GM19463 (cell line): ENCODE measurements at regions not wholly inside any gene's neighbourhood (a gene's known extent, or its start where the extent isn't known, plus 50 kb on each side); places are given as distances from the start of the nearest gene placed in this dataset.

Experiments
- ATAC-seq: cut with Tn5 transposase; IDR thresholded peaks from one replicate; pipeline ENCODE4 v1.9.1; 2021; ENCODE audit warnings: mild to moderate bottlenecking, moderate library complexity; ENCODE audit not compliant: unreplicated experiment

DNA sequence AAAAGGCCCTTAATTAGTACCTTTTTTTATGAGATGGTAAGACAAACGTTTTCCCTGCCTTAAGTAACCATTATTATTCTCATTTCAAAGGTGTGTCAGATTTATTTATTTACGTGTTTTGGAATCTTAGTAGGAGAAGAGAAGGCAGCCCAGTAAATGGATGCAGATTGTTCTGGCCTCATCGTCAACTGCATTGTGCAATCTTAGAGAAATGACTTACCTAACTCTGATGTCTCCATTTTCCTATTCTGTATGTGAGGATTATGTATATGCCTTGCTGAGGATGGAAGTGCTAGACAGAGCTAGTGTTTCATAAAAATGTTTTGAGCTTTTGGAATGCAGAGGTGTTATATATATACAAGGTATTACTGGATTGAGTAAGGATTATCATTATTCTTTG, 97.0 kb upstream of the JAG1 start:
- no peak for ATAC-seq

DNA sequence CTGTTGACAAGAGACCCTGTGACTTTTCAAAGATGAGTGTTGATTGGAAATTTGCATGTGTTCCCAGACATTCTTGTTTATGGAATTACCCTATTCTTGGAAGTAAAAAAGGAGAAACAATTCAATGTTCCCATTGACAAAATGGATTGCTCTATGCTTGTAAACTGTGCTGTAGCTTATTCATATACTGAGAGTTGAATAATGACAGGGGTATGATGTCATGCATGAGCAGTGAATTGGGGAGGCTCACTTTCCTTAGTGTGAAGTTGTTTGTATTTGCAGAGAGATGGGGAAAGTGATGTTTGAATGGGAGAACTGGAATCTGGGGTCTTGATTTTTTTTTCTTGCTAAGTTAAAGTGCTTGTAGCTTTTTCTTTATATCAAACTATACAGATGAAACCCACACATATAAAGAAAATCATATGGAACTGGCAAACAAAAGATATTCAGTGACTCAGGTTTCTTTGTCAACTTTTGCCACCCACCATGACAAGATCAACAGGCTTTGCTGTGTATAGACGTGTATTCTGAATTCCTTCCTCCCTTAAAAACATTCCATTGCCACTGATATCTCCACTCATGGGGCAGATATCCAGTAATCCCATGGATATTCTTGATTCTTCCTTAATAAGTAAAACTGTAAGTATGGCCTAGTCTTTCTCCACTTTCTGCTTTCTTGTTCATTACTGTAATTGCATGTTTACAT, 97.8 kb upstream of the JAG1 start:
- ATAC-seq, result no peak

DNA sequence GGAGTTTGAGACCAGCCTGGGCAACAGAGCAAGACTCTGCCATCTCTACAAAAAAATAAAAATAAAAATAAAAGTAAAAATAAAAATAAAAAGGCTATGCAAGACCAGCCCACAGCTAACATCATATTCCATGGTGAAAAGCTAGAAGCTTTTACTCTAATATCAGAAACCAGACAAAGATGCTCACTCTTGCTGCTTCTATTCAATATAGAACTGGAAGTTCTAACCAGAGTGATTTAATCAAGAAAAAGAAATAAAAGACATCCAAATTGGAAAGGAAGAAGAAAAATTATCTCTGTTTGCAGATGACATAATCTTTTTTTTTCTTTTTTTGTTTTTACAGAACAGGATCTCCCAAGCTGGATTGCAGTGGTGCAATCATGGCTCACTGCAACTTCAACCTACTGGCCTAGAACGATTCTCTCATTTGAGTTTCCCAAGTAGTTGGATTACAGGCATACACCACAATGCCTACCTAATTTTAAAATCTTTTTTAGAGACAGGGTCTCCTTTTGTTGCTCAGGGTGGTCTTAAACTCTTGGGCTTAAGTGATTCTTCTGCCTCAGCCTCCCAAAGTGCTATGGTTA, 100.7 kb upstream of the JAG1 start:
- ATAC-seq, result no peak

DNA sequence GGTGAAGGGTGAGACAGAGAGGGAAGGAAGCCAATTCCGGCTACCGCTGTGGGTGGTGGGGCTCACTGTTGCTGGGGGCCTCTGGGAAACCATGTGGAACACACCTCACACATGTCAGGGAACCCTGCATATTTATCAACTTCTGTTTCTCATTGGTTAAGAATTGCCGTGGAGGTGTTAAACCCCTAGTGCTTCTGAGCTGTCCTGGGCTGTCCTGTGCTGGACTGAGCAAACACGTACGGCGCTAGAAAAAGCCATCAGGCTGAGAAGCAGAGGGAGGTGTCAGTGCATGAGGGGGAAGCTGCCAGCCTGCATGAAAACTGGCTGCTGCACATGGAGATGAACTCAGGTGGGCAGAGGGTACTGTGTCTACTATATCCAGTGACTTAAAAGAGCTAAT, 103.9 kb upstream of the JAG1 start:
- ATAC-seq, result no peak

DNA sequence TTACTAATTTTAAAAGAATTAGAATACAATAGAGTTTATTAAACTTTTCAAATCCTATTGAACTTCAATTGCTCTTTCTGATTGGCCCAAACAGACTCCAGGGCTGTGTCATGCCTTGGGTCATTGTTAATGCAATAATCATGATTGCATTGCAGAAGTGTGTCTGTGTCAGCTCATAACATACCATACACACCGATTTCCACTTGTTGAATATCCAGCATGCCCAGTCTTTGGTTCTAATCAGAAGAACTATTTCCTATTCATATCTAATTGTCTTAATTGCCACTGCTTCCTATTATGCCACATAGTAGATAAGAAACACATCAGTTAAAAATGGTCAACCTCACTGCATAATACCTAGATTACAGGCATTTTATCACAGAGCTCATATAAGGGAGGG, 106.1 kb upstream of the JAG1 start:
- no peak for ATAC-seq

DNA sequence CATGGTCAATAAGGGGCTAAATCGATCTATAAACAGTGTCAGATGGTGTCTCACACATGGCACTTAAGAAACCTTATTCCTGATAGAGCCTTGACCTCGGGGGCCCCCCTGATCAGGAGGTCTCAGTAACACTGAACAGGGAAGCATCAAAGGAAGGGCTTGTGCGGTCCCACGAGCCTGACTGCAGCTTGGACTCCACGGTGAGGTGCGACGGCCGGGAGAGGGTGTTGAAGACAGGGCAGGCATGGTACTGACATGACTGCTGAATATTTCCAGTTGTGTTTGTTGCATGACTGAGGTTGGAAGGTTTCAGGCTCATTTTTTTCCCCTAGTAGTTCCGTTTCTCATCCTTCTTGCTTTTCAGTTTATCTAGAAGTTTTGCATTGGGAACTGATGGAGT, 107.1 kb upstream of the JAG1 start:
- no peak for ATAC-seq

DNA sequence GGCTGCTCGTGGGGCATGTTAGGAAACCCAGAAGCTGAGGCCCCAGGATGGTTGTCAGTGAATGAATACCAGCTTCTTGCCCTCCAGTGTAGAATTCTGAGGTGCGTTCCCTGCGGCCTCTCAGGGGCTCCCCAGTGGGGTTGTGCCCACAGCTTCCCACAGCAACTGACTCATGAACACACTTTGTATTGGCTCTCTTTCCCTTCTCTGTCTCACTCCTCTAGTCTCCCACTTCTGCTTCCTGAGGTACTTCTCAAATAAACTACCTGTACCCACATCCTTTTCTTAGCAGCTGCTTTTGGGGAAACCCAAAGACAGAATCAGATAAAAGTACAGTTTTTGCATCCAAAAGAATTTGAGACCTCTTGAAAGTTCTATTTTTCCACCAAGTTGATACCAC, 107.7 kb upstream of the JAG1 start:
- peak; percentile 67 for ATAC-seq

DNA sequence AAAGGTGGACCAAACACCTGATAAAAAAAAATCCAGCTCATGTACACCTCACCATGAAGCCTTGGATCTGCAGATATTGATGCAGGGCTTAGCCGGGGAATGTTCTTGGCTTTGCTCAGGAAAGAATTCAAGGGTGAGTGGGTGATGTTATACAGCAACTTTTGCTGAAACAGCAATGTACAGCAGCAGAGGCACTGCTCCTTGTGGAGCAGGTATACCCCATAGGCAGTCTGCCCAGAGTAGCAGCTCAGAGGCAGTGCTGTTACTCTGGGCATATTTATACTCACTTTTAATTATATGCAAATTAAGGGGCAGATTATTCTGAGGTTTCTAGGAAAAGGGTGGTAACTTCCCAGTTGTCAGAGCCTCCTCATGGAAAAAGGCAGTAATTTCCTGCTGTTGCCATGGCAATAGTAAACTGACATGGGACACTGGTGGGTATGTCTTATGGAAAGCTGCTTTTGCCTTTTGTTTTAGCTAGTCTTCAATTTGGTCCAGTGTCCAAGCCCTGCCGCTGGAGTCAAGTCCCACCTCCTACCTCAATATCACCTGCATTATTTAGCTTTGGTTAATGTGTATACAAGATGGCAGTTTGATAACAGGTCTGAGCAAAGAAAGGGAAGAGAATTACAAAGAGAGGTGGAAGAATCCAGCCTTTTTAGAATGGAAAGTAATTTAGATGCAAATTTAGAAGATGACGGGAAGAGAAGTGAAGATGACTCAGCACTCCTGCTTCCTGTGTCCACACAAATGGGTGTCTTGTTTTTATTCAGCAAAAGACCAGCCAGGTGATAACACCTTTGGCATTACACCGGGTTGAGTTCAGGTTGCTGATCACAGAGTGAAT, 110.1 kb upstream of the JAG1 start:
- no peak for ATAC-seq

DNA sequence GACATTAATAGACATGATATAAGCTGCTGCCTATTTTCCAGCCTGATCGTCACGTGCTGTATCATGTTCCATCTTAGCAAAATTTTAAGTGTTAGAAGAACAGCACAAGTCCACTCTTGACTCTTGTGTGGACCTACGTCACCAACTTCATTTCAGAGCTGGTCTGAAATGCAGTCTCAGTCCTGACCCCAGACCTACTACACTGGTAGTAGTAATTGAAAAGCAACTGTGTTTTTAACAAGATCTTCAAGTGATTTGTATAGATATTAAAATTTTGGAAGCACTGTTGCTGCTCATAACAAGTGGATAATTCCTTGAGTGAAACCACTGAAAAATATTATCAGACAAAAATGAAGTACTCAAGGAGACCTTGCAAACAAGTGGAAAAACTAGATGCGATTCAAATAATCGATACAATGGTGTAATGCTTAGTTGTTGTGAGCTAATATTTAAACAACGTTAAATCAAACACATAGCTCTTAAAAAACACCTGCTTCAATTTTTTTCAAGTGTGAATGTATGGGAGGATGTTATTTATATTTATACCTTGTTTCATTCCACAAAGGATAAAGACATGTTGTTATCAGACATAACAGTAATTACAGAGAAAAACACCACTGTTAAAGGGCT, 110.9 kb upstream of the JAG1 start:
- no peak for ATAC-seq

DNA sequence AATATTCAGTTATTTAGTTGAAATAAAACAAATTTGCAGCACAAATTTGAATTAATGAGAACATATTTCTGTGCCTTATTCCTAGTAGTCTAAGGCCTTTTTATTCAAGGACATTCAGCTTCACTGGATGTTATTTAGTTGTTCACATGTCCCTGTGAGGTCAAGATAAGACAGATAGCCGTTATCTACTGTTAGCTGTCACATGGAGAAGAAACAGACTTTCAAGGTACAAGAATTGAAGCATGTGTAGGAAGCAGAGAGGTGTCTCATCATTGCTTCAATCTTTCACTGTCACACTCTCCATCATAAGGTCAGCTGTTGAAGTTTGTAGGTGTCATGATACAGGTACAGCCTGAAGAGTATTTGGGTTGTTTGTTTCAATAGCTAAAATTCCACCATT, 112.9 kb upstream of the JAG1 start:
- no peak for ATAC-seq

DNA sequence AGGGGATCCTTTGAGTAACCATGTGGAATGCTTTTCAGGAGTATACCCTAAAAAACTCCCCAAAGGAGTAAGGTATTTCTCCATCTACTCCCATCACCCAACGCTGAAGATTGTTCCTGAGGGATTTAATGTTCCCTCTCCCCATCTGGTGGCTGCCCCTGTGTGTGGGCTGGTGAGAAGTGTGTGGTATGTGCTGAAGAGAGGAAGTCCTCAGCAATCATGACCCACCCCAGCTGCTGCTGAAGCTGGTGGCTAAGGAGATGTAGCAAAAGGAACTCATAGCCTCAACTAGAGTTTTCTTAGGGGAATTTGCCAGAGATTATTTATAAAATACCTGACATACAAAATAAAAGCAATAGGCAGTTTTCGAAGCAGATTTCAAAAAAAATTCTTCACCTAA, 114.3 kb upstream of the JAG1 start:
- no peak for ATAC-seq

DNA sequence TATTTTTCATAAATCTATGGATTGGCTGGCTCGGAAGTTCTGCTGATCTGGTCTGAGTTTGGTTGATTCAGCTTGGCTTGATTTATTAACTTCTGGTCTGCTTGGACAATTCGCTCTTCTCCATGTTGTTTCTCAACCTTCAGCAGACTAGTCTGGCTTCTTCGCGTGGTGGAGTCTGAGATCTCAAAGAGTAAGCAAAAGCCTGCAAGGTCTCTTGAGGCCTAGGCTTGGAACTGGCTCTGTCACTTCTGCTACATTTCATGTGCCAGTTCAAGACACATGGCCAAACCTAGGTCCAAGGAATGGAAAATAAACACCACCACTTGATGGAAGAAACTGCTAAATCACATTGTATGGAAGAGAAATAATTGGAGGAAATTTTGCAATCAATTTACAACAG, 115.1 kb upstream of the JAG1 start:
- ATAC-seq, result no peak

DNA sequence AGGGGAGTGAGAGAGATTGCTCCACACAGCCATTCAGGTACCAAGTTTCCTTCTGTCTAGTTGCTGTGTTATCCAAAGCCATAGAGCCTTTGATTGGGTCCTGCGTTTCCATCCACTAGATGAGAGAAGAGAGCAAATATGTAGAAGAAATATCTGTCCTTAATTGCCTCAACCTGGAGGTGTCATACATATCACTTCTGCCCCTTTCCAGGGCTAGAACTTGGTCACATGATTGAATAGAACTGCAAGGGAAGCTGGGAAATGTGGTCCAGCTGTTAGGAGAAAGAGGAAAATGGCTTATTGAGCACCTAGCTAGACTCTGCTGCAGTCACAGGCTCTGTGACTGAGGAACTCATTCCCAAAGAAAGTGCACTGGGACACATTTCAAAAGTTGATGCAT, 115.6 kb upstream of the JAG1 start:
- no peak for ATAC-seq

DNA sequence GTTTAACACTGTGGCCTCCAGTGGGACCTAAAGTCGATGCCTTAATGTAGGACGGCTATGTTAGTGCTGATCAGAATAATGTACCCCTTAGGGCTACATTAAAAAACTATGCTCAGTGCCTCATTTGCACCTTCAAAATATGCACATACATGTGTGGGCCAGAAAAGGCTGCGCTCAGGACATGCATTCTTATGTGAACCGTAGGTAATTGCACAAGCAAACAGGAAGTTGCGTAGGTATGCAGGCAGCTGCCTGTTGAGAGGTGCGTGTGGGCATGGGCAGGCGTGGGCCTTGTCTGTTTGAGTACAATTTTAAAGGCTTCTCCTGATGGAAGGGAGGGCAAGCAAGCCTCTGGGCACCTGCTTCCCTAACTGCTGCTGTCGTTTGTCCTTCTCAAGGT, 116.2 kb upstream of the JAG1 start:
- ATAC-seq, result no peak

DNA sequence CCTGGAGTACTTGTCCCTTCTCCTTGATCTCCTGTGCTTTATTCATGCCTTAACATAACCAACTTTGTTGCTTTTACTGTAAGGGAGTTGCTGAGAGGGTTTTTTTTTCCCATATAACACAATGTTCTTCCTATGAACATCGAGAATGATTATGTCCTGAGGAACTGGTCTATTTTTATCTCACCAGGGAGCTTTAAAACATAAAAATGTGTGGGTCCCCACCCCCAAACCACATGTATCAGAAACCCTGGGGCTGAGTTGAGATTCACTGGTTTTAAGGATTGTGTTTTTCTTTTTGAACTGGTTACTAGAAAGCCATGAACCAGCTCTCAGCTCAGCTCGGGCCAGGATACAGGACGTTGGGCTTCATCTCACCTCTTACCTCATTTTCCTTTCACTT, 118.5 kb upstream of the JAG1 start:
- ATAC-seq, result no peak

DNA sequence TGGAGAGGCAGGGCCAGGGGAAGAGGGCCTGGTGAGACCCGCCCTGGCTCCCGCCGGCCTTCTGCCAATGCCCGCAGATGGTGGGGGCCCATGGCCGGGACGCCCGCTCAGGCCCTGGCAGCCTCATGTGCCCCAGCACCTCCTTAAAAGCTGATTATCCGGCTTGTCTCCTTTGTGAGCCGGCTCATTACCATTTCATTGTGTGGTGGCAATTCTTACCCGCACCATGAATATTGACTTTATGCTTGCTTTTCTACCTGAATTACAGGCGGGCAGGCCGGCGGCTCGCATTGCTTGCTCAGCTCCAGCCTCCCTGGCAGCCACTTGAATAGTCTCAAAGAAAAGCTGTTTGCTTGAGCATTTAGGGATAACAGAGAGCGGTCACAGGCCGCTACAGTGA, 120.0 kb upstream of the JAG1 start:
- no peak for ATAC-seq

DNA sequence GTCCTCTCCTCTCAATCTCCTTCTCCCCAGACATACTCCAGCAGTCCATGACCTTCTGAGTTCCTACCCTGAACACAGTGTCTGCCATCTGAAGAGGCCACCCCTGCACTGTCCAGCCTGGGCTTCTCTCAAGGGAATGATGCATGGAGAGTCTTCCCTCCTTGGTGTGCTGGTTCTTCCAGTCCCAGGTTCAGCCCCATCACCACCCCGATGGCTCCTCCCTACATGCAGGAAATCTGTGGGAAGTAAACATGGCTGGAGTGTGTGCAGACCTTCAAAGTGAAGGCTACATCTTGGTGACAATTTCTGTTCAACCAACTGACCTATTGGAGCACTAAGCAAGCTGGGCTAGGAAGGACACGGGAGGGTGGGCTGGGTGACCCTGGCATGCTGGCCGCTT, 121.0 kb upstream of the JAG1 start:
- no peak for ATAC-seq

DNA sequence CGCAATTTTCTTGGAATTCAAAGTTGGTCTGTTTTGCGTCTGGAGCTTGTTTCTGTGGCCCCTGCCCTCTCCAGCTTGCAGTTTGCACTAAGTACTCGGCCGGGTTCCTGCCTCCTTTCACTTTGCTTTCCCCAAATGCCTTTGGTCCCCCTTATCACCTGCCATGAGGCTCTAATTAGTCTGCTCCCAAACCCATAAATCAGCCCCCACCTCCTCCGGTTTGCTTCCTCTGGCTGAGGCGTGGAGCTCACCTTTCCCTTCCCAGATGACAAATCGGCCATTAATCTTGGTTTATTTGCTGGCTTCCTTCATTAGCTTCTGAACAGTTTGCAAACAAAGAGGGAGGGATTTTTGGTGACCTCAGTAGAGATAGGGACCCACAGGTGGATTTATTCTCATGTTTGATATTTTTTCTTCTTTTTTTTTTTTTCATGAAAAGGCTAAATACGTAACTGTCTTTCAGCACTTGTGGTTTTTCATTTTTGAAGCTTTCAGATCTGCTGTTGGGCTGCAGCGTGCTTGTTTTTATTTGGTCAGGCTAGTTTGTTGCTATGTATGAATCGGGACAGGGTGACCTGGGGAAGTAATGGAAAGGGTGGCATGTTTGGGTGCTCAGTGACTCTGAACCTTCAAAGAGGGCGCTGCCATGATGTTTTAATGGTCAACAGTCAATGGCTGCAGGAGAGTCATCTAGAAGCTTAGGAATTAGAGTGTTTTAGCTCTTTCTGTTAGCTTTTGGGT, 121.7 kb upstream of the JAG1 start:
- ATAC-seq, result no peak

DNA sequence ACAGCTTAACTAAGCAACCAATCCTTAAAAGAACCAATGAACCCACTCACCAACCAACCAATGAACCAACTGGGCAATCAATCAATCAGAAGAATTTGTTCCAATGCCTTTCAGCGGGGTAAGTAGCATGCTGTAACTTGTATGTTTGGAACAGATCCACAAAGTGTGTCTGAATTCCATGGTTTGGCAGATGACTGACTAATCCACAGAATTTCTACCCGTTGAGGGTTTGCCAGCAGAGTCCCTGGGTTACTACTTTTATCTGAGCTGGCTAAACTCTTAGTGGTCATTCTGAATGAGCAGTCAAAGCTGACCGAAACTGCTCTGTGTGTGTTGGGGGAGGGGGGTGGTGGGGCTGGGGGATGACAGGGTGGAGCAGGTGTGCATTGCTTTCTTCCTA, 125.0 kb upstream of the JAG1 start:
- ATAC-seq, result no peak

DNA sequence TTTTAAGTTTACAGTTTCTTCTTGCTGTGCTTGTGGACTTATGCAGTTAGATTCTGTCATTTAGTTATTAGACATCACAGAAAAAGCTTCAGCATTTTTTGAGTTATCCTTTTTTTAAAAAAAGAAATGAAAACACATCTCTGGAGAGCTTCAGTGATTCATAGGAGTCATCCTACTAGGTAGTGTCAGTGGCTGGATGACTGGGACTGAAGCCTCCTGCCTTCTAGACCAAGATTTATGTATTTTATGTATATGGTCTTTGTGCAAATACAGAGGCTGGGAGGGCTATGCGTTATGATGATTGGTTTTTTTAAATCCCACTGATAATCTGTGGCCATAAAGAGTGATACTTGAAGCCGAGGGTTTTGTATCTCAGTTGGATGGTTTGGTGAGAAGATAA, 125.9 kb upstream of the JAG1 start:
- no peak for ATAC-seq

DNA sequence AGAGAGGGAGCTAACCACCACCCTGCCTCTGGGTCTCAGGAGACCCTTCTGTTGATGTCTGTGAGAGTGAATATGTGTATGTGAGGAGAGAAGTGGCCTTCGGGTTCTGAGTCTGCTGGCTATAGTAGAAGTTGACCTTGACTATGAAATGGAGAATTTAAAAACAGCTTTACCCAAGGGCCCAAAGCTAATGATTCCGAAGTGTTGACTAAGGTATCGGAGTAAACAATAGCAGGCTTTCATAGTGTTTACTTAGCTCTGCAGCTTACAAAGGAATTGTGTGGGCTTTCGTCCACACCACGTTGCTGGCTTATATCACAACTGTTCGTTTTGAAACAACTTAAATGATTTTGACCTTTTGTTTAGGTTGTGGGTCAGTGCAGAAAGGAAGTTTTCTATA, 126.5 kb upstream of the JAG1 start:
- no peak for ATAC-seq
